ENCODE measurements at regions not wholly inside any gene's neighbourhood (a gene's known extent, or its start where the extent isn't known, plus 50 kb on each side); places are given as distances from the start of the nearest gene placed in this dataset.

DNA sequence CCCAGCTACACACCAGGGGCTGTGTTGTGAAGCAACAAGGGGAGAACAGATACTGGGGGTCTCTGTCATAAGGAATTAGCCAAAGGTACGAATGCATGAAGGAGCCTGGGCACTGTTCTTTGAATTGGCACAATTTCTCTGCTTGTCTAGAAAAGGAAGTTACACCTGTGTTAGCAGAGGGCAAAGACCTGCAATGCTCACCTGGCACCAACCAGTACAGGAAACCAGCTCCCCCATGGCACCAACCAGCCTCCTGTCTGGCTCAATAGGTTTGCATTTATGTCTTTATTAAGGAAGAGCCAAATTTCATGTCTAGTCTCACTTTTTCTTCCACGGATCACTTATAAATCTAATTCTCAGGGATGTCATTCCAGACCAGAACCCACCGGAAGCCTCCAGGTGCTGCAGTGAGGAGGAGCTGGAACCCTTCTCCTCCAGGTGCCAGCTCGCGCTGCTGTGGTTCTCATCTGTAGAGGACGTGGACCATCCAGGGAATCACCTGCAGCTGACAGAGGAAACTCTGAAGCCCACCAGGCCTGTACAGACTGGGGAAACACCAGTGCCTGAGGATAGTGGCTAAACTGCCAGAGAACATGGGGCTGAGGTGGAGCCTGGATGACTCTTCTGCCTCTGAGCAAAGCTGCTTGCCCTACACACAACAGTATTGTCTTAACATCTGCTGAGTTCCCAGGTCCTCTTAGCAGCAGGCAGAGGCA is 113.4 kb upstream of the TRIM2 start:
- Histone ChIP-seq H3K4me1 (ENCODE audit: control insufficient read depth in 5 of 5, insufficient read depth in 5 of 5, low read length in 5 of 5) (no peaks in the 10 kb centered on the region), H3K27ac (ENCODE audit: low read depth in 1 of 2, low read length in 1 of 2) (no peak overlapping the region), H3K9ac (ENCODE audit: insufficient read depth in 1 of 2, low read length in 2 of 2) (no peak overlapping the region), H3K4me3 (no peak overlapping the region), H3K36me3 (ENCODE audit: control insufficient read depth in 4 of 4, insufficient read depth in 4 of 4, low read length in 4 of 4) (no peaks in the 10 kb centered on the region), H3K9me3 (ENCODE audit: control insufficient read depth in 4 of 4, insufficient read depth in 3 of 4, low read length in 3 of 4) (peaks cover 0 to 3% (median 0%) of the 10 kb centered on the region in 4 donors), H3K27me3 (ENCODE audit: control insufficient read depth in 3 of 3, insufficient read depth in 3 of 3, low read length in 2 of 3) (no peaks in the 10 kb centered on the region)
- 90 to 95% methylated on average over 6 of the region's 6 CpGs for WGBS, 2 donors
- no peak for DNase-seq
- no peak for ATAC-seq (ENCODE audit: insufficient read depth, low FRiP score)
- TF ChIP-seq, protein P1, sequence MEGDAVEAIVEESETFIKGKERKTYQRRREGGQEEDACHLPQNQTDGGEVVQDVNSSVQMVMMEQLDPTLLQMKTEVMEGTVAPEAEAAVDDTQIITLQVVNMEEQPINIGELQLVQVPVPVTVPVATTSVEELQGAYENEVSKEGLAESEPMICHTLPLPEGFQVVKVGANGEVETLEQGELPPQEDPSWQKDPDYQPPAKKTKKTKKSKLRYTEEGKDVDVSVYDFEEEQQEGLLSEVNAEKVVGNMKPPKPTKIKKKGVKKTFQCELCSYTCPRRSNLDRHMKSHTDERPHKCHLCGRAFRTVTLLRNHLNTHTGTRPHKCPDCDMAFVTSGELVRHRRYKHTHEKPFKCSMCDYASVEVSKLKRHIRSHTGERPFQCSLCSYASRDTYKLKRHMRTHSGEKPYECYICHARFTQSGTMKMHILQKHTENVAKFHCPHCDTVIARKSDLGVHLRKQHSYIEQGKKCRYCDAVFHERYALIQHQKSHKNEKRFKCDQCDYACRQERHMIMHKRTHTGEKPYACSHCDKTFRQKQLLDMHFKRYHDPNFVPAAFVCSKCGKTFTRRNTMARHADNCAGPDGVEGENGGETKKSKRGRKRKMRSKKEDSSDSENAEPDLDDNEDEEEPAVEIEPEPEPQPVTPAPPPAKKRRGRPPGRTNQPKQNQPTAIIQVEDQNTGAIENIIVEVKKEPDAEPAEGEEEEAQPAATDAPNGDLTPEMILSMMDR (IDR thresholded peaks at IDR 0.05; ENCODE audit: control extremely low read depth, extremely low read depth), result no peak

DNA sequence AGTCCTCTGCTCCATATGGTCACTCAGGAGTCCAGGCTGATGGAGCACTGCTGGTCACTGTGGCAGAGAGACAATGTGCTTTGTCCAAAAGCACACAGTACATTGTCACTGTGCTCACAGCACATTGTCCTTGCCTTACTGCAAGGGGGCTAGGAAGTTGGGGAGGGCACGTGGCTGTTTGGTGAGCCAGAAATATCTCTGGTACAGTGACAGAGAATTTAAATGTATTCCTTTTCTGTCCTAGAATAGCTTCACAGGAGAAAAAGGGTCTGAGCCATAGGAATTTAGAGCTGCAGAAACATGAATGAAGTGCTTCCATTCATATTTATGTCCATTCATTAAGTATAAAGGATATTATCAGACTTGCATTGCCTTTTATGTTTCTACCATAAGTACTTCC is 110.8 kb upstream of the TRIM2 start:
- TF ChIP-seq, protein P1 (IDR thresholded peaks at IDR 0.05; ENCODE audit: control extremely low read depth, extremely low read depth), result no peak
- Histone ChIP-seq H3K27me3 (ENCODE audit: control insufficient read depth in 3 of 3, insufficient read depth in 3 of 3, low read length in 2 of 3) (no peaks in the 10 kb centered on the region), H3K4me3 (no peak overlapping the region), H3K36me3 (ENCODE audit: control insufficient read depth in 4 of 4, insufficient read depth in 4 of 4, low read length in 4 of 4) (no peaks in the 10 kb centered on the region), H3K9me3 (ENCODE audit: control insufficient read depth in 4 of 4, insufficient read depth in 3 of 4, low read length in 3 of 4) (peaks cover 0 to 3% (median 0%) of the 10 kb centered on the region in 4 donors), H3K9ac (ENCODE audit: insufficient read depth in 1 of 2, low read length in 2 of 2) (no peak overlapping the region), H3K4me1 (ENCODE audit: control insufficient read depth in 5 of 5, insufficient read depth in 5 of 5, low read length in 5 of 5) (no peaks in the 10 kb centered on the region), H3K27ac (ENCODE audit: low read depth in 1 of 2, low read length in 1 of 2) (no peak overlapping the region)
- ATAC-seq (ENCODE audit: insufficient read depth, low FRiP score), result no peak
- 81 to 91% methylated on average over 1 of the region's 1 CpG for WGBS, 2 donors
- DNase-seq, result no peak

DNA sequence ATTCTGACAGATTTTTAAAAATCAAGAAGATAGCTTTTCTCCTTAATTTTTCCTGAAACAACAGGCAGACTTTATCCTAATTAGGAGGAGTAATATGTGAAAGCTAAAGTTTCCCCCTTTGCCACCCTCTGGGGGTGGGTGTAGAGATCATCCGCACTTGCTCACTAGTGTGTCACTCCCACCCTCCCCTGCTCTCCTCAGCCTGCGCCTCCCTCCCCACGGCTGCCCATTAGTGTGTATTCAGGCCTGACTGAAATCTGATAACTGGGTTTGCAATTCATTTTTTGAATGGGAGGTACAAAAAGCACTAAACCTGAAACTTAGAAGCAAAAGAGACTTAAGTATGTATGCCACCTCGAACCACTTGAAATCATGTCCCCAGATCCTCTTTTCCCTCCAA is 110.4 kb upstream of the TRIM2 start:
- TF ChIP-seq, protein P1 (IDR thresholded peaks at IDR 0.05; ENCODE audit: control extremely low read depth, extremely low read depth), result no peak
- Histone ChIP-seq H3K4me1 (ENCODE audit: control insufficient read depth in 5 of 5, insufficient read depth in 5 of 5, low read length in 5 of 5) (no peaks in the 10 kb centered on the region), H3K9me3 (ENCODE audit: control insufficient read depth in 4 of 4, insufficient read depth in 3 of 4, low read length in 3 of 4) (peaks cover 0 to 3% (median 0%) of the 10 kb centered on the region in 4 donors), H3K27ac (ENCODE audit: low read depth in 1 of 2, low read length in 1 of 2) (no peak overlapping the region), H3K9ac (ENCODE audit: insufficient read depth in 1 of 2, low read length in 2 of 2) (no peak overlapping the region), H3K36me3 (ENCODE audit: control insufficient read depth in 4 of 4, insufficient read depth in 4 of 4, low read length in 4 of 4) (no peaks in the 10 kb centered on the region), H3K27me3 (ENCODE audit: control insufficient read depth in 3 of 3, insufficient read depth in 3 of 3, low read length in 2 of 3) (no peaks in the 10 kb centered on the region), H3K4me3 (no peak overlapping the region)
- ATAC-seq (ENCODE audit: insufficient read depth, low FRiP score) (no peak), DNase-seq (no peak)
- WGBS, 2 donors, result 54 to 65% methylated on average over 4 of the region's 4 CpGs

DNA sequence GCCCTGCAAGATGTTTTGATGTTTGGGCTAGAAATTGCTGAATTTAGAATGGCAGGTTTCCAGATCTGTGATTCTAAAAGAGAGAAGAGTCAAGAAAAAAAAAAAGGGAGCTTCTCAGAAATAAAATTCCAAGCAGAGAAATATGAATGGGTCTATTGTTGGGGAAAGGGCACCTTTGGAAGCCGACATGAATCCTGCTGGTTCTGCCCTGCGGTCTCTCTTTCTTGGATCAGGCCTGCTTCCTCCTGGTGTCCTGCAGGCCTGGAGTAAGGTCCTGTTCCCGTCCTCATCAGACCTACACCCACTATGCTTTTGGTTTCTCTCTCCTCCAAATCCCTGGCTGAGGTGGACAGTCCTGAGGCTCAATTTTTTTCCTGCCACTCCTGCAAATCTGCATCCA is 109.8 kb upstream of the TRIM2 start:
- Histone ChIP-seq H3K9ac (ENCODE audit: insufficient read depth in 1 of 2, low read length in 2 of 2) (no peak overlapping the region), H3K9me3 (ENCODE audit: control insufficient read depth in 4 of 4, insufficient read depth in 3 of 4, low read length in 3 of 4) (peaks cover 0 to 3% (median 0%) of the 10 kb centered on the region in 4 donors), H3K27me3 (ENCODE audit: control insufficient read depth in 3 of 3, insufficient read depth in 3 of 3, low read length in 2 of 3) (no peaks in the 10 kb centered on the region), H3K4me1 (ENCODE audit: control insufficient read depth in 5 of 5, insufficient read depth in 5 of 5, low read length in 5 of 5) (no peaks in the 10 kb centered on the region), H3K36me3 (ENCODE audit: control insufficient read depth in 4 of 4, insufficient read depth in 4 of 4, low read length in 4 of 4) (no peaks in the 10 kb centered on the region), H3K4me3 (no peak overlapping the region), H3K27ac (ENCODE audit: low read depth in 1 of 2, low read length in 1 of 2) (no peak overlapping the region)
- DNase-seq, result no peak
- TF ChIP-seq, protein P1 (IDR thresholded peaks at IDR 0.05; ENCODE audit: control extremely low read depth, extremely low read depth), result no peak
- 94% methylated on average over 3 of the region's 3 CpGs for WGBS, 2 donors
- no peak for ATAC-seq (ENCODE audit: insufficient read depth, low FRiP score)
